ENCODE measurements at regions not wholly inside any gene's neighbourhood (a gene's known extent, or its start where the extent isn't known, plus 50 kb on each side); places are given as distances from the start of the nearest gene placed in this dataset.
"Not testable (repeated sequence)": the region's sequence is repeated elsewhere in the genome, so short reads cannot be mapped to it uniquely, and the experiment has no call there.

DNA sequence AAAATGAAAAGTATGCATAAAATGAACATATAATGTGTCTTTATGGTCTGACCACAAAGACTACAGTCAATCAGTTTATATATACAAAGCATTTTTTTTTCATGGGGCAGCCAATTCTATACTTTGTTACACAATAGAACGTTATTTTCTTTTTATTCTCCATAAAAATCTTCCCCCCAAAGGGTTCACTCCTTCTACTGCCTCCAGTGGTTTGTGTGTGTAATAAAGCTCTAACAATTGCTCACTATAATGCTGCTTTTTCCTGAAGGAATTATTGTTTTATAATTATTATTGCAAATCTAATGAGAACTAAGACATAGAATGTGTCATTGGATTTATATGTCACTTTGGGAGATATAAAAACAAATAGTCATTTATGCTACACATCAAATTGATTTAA, 664.1 kb upstream of the PABPC4L start:
- no peak for DNase-seq

DNA sequence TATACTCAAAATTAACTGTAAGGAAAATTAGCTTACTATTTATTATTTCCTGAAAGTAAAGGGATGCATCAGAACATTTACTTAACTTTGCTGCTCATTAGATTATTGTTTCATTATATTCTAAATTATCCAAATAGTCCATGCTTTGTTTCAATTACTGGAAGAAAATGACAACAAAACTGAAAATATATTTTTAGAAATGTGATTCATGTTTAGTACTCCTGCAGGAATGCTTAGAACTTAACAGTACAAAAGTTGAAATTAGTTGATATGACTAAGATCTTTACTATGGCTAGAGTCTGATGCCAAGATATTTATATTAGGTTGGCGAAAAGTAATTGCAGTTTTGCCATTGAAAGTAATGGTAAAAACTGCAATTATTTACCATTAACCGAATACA, 660.5 kb upstream of the PABPC4L start:
- no peak for DNase-seq

DNA sequence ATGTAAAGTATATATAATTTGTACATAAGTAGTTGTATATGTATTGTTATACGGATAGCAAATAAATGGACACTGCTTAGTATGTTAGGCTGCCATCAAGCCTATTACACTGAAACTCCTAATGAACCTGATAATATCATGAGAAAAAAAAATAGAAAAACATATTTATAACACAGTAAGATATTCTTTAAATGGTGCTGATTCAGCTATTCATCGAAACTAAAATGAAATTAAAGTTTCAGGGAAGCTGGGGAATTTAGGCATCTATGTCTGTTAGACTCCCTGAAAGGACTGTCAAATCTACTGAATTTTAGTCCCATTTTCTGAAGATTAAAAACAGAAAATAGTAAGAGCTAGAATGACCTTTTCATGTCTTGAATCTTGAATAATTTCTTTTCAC, 647.1 kb upstream of the PABPC4L start:
- no peak for DNase-seq

DNA sequence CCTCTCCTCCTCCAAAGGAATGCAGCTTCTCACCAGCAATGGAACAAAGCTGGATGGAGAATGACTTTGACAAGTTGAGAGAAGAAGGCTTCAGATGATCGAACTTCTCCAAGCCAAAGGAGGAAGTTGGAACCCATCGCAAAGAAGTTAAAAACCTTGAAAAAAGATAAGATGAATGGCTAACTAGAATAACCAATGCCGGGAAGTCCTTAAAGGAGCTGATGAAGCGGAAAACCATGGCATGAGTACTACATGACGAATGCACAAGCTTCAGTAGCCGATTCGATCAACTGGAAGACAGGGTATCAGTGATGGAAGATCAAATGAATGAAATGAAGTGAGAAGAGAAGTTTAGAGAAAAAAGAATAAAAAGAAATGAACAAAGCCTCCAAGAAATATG, 629.2 kb upstream of the PABPC4L start:
- DNase-seq, result not testable (repeated sequence)

DNA sequence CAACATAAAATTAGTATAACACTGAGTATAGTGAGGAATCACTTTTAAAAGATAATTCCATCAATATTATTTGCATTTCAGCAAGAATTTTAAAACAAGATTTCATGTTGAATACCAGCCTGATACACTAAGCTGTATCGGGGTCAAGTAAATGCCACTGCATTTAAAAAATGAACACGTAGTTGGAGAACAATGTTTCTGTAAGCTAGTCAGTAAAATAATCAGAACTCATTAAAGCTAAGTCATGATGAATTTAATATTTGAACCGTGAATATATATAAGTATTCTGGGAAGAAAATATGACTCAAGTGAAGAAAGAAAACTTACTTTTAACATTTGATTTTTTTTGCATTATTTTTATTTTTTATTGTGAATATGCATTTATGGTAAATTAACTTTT, 611.0 kb upstream of the PABPC4L start:
- DNase-seq, result no peak

DNA sequence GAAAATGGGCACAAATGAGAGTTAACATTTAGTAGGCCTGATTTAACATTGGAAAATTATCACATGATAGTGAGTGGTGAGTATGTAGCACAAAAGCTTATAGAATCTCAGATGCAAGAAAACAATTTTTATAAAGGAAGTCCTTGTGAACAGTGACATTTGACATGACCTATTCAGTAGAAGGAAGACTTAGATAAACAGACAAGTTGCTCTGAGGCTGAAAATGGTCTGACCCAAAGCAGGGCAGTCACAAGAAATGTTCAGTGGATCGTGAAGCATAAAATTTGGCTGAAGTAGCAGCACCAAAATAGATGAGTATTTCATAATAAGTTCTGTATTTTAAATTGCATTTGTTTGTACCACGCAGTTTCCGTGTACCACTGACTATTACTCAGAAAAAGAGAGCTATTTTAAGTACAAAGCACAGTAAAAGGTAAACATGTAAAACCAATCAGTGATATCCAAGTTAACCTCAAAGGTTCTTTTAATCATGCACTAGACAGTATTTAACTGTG, 605.7 kb upstream of the PABPC4L start:
- DNase-seq, result no peak

DNA sequence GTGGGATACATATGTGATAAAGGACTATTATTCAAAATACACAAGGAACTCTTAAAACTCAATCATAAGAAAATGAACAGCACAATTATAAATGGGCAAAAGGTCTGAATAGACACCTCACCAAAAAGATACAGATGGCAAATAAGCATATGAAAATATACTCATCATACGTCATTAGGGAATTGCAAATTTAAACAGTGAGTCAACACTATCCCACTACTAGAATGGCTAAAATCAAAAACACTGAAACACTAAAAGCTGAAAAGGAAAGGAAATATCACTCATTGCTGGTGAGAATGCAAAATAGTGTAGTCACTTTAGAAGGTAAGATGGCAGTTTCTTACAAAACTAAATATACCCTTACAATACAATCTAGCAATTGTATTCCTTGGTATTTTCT, 597.0 kb upstream of the PABPC4L start:
- no peak for DNase-seq

DNA sequence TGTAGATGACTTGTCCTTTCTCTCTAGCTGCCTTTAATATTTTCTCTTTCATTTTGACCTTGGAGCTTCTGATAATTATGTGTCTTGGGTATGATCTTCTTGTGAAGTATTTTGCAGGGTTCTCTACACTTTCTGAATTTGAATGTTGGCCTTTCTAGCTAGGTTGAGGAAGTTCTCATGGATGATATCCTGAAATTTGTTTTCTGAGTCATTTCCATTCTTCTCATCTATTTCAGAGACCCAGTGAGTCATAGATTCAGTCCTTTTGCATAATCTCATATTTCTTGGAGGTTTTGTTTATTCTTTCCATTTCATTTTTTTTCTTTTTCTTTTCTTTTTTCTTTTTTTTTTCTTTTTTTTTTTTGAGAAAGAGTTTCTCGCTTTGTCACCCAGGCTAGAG, 585.7 kb upstream of the PABPC4L start:
- no peak for DNase-seq

DNA sequence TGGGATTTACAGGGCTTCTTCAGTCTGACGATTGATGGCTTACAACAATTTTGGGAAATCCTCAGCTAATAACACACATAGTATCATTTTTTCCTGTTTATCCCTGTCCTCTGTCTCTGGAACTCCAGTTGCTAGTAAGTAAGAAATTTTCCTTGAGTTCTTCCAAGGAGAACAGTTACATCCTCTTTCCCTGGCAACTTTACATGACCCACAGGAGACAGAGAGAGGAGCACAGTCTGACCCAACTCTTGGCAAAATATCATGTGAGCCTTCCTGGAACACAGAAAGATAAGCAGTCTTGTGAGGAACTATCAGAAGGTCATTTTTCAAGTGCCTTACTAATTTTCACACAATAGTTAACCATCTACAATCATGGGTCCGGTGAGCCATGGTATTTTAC, 578.7 kb upstream of the PABPC4L start:
- DNase-seq, result peak; percentile 4

DNA sequence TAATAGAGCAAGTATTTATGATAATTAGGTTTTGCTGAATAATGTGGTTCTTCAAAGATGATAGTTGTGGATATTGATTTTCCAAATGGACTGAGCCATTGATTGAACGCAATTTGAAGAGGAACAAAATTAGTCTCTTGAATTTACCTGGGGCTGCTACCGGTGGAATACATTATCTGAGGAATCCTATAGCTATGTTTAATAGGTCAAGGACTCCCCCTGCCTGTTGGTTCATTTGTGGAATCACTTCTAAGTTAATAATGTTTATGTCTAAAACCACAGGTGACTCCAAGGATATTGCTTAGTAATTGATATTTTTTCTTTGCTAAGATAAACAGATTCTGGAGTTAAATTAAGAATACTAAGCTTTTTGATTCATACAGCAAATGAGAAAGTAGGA, 576.0 kb upstream of the PABPC4L start:
- DNase-seq, result peak; percentile 31

DNA sequence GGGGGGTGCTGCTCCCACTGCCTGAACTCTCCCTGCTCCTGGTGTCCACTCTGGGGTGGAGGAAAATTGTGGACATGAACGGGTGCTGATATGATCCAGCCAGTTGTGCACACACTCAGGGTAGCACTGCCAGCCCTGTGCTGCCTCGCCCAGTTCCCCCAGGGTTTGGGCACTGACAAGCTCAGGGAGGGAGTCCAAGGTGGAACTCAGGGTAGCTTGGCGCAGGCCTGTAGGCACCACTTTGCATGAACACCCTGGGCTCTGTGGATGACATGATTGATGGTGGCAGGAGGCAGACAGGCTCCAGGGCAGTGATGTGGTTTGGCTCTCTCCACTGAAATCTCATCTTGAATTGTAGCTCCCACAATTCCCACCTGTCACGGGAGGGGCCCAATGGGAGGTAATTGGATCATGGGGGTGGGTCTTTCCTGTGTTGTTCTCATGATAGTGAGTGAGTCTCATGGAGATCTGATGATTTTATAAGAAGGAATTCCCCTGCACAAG, 572.0 kb upstream of the PABPC4L start:
- DNase-seq, result no peak

DNA sequence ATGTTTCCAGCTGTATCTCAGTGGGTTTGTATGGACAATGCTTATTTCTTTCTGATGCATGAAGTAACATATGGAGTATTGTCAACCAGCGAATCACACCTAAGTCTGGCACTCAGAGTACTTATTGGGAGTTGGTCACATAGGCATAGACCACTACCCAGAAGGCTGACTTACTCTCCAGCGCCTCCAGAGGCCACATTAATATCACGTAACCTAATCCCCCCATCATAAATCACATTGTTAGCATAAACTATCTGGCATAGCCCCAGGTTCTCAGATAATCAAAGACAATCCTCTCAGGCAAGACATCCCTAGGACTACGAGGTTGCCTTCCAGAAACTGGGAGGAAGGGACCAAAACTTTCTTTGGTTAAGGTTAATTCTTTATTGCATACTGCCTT, 560.5 kb upstream of the PABPC4L start:
- no peak for DNase-seq

DNA sequence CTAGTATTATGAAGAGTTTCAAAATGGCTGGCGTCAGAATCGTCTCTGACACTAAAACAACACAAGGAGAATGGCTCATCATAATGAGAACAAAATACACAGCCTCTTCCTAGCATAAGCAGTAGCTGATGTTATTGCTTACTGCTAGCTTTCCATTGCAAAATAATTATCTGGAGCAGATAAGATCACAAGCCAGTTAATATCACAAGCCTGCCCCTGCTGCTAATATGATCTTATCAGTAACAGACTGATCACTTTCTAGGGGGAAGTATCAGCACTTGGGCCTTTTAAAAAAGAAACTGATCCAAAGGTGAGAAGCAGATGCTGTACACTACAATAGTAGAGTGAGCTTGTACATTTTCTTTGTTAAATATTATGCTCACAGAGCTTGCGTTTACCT, 554.8 kb upstream of the PABPC4L start:
- no peak for DNase-seq

DNA sequence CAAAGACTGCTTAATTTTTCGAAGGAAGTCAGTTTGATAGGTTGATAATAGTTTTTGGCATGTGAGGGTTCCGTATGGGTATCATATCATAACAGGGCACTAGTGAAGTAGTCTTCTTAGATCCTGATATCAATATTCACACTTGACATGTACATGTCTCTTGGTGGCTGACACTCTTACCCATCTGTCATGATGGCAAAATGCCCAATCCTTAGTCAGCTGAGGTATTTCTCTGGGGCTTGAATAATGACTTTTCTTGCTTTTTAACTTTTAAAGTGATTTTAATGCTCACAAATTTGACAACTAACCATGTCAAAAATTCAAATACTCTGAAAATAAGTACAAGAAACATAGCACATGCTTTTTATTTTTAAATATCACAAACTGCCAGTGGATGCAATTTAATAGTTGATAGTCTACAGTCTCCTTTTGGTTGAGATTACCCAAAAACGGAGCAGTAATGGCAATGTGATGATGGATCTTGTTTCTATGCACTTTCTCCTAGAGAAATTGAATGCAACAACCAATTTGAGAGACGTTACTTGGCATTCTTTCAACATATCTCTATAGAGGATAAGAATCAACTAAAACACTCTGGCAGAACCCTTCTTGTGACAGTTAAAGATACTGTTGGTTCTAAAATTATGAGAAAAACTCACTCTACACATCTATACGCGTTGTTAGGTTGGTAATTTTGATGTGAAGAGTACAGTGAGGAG, 552.9 kb upstream of the PABPC4L start:
- DNase-seq, result no peak

DNA sequence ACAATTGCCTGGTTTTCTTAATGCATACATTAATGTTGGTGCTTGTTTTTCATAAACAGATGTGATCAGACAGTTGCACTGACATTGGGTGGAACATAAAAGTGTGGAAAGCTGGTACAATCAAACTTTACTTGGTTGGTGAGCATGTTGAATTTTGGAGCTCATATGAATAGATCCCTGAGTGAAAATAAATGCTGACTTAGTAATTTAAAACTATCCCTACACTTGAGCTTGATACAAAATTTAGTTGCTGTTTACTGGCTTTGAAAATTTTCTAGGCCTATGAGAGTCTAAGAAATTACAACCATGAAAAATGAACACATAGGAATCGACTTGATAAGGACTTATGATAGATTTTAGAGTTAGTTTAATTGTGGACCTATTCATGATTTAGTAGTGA, 551.8 kb upstream of the PABPC4L start:
- no peak for DNase-seq

DNA sequence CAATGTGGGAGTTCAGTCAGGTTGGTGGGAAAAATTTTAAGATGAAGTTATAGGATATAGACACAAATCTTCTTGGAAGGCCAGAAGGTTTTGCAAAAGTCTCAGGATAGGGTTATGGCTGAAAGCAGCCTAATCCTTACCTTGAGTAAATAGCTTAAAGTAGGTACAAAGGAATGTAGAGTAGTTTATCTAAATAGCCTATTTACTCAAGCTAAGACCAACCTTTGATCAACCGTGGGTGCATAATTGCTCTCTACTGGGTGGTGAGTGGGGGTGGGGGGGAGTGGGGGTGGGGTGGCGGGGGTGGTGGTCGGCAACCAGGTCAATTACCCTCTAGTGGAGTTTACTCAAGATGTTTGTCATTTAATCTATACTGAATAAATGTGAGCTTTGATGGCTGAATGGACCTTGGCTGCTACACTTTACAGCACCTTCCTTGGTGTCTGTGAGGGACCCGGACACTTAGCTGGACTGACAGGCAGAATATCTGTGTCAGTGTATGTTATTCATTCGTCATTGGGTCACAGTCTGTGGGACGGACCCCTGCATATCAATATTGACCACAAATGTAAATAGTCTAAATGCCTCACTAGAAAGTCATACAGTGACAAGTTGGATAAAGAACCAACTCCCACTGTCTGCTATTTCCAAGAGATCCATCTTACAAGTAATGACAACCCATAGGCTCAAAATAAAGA, 545.7 kb upstream of the PABPC4L start:
- no peak for DNase-seq

DNA sequence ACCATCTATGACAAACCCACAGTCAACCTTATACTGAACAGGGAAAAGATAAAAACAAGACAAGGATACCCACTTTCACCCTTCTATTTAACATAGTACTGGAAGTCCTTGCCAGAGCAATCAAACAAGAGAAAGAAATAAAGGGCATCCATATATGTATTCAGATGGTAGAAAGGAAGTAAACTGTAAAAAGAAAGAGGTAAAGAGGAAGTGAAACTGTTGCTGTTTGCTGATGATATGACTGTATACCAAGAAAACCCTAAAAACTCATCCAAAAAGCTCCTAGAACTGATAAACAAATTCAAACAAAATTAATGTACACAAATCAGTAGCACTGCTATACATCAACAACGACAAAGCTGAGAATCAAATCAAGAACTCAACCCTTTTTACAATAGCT, 538.7 kb upstream of the PABPC4L start:
- DNase-seq, result no peak

DNA sequence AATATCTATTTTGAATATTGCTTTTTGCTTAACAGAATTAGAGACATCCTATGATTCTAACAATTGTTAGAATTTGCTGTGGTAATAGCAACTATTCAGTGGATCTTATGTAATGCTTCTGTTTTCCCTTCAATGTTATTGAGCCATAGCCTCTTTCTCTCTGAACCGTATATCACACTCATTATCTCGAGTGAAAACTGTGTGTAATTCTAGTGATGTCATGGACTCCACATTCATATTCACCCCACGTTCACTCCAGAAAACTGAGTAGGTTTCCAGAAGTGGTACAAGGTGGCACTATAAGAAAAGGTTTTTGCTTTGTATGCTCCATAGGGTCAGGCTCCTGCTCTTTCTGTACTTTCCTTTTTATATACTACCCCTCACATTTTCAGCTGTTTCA, 534.3 kb upstream of the PABPC4L start:
- no peak for DNase-seq

DNA sequence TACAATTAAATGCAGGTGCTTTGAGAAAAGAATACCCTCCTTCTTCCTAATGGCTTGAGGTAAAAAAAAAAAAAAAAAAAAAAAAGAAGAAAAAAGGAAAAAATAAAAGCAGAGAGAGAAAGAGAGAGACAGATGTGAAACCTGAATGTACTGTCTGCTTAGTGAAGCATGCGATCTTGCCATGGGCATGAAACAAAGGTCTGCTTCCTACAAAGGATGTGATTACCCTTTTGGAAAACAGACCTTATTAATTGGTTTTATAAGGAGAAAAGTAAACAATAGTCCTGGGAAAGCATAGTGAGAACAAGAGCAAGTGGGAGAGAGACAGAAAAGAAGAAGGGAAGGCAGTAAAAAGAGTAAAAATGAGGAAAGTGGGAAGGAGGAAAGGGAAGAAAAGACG, 526.1 kb upstream of the PABPC4L start:
- no peak for DNase-seq

DNA sequence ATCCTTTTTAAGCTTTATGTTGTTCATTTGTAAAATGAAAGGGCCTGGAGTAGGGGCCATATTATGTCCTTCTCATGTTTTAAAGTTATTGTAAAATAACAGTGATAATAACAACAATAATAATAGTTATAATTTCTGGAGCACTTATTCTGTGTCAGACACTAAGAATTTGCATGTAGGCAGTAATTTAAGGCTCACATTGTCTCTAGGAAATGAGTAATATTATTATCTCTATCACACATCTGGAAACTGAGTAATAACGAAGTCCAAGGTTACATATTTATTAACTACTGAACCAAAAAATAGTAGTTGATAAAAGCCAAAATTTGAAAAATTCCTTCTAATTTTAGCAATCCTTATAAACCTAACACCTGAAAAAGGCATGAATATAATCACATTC, 520.7 kb upstream of the PABPC4L start:
- DNase-seq, result no peak

DNA sequence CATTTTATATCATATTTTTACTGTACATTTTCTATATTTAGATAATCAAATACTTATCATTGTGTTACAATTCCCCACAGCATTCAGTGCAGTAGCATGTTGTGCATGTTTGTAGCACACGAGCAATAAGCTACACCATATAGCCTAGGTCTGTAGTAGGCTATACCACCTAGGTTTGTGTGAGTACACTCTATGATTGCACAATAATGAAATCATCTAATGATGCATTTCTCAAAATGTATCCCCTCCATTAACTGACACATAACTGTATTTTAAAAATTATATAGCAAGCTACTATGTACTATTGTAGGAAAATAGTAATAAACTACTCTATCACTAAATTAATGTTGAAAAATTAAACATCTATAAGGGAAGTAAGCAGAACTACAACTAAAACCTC, 518.4 kb upstream of the PABPC4L start:
- no peak for DNase-seq

DNA sequence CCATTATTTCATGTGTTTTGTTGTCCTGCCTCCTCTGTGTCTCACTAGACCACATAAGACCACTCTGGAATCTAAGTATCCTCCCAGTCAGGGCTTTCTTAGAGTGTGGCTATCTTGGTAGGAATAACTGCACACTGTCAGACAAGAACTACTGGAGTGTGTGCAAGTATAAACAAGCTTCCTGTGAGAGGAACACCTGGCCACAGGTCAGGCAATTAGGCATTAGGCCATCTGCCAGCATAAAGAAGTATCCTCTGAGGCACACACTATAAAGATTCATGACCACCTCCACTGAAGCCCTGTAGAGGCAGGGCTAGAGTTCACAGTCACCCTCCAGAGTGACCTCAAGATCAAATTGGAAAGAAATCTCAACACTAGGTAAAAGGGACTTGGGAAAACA, 507.0 kb upstream of the PABPC4L start:
- DNase-seq, result no peak

DNA sequence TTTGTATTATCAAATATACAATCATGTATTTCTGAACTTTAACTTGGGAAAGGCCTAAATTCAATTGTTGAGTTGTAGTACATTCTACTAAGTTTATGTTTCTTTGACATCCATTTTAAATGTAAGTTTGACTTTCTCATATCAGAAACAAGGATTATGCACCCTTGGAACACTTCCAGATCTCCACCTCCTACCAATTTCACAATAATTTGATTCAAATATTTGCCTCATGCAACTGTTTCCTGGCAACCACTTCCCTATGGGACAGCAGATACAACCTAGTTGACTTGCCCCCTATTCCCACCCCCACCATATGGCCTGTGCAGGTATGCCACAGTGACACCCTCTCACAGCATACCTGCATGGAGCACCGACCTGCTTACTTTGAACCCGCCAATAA, 506.4 kb upstream of the PABPC4L start:
- DNase-seq, result no peak

DNA sequence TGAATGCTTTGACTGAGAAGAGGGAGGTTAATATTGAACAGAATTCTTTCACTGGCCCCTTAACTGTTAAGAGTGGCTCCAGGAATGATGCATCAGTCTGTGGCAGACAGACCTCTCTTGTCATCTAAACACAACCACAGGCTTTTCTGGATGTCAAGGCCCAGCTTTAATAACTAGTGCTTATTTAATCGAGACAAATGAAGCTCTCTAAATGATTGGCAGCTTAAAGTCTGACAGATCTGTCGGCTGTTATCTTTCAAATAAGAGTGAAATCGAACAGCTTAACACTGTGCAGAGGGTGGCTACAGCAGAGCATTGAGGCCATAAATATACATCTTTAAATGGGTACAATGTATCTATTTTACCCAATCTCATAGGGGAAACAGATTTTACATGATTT, 500.8 kb upstream of the PABPC4L start:
- no peak for DNase-seq

Measured in left kidney (tissue), 1 donor.